Upper lobe of left lung (tissue), 6 donors: ENCODE measurements at regions not wholly inside any gene's neighbourhood (a gene's known extent, or its start where the extent isn't known, plus 50 kb on each side); places are given as distances from the start of the nearest gene placed in this dataset.
"Not testable (repeated sequence)": the region's sequence is repeated elsewhere in the genome, so short reads cannot be mapped to it uniquely, and the experiment has no call there.

Experiments
- ATAC-seq, 2 donors: fragments of 200-7000 bp; cut with Tn5 transposase; one replicate each; pipeline ENCODE4 v1.9.1; 2022; ENCODE audit warnings: mild to moderate bottlenecking in 2 of 2, moderate library complexity in 2 of 2; ENCODE audit not compliant: low FRiP score in 2 of 2
- DNase-seq, 2 donors: peaks; one replicate each; pipeline ENCODE4 v3.0.0-alpha.2; 2019 to 2020
- H3K27ac ChIP-seq, 4 donors: fragments of 200-600 bp; sonication (generic); one replicate each; pipeline ENCODE4 v1.5.1; 2016 to 2019
- H3K27me3 ChIP-seq, 4 donors: fragments of 200-600 bp; sonication (generic); one replicate each; pipeline ENCODE4 v1.5.1; 2017 to 2019
- H3K36me3 ChIP-seq, 4 donors: fragments of 200-600 bp; sonication (generic); one replicate each; pipeline ENCODE4 v1.5.1; 2016 to 2019
- H3K4me1 ChIP-seq, 4 donors: fragments of 200-600 bp; sonication (generic); one replicate each; pipeline ENCODE4 v1.5.1; 2018 to 2019
- H3K4me3 ChIP-seq, 4 donors: fragments of 200-600 bp; sonication (generic); one replicate each; pipeline ENCODE4 v1.5.1; 2017 to 2019; ENCODE audit warnings: mild to moderate bottlenecking in 2 of 4, moderate library complexity in 1 of 4
- H3K9me3 ChIP-seq, 4 donors: fragments of 200-600 bp; sonication (generic); one replicate each; pipeline ENCODE4 v1.5.1; 2018 to 2019
- CTCF ChIP-seq, 6 experiments: fragments of 450-650 bp in 4 of 6; fragments of 200-600 bp in 2 of 6; sonication (generic) in 2 of 6; IDR thresholded peaks; one replicate each; pipeline ENCODE4 v1.5.1; 2016 to 2019; ENCODE audit warnings: antibody characterized with exemption in 6 of 6
- EP300 ChIP-seq, 4 donors: sonication (generic); formaldehyde crosslinking; IDR thresholded peaks; one replicate each; pipeline ENCODE4 v1.5.1; 2017; ENCODE audit warnings: antibody characterized with exemption in 4 of 4, control low read depth in 2 of 4
- POLR2A ChIP-seq, 4 donors: fragments of 450-650 bp; IDR thresholded peaks; one replicate each; pipeline ENCODE4 v1.5.1; 2016 to 2017; ENCODE audit warnings: antibody characterized with exemption in 4 of 4, mild to moderate bottlenecking in 2 of 4
- POLR2AphosphoS5 ChIP-seq, 2 donors: sonication (generic); formaldehyde crosslinking; IDR thresholded peaks; one replicate each; pipeline ENCODE4 v1.5.1; 2017; ENCODE audit warnings: antibody characterized with exemption in 2 of 2
- WGBS, 2 donors: methylation state at CpG; one replicate each; pipeline ENCODE4 v1.1.5; 2017 to 2018; 5-methylcytosine and 5-hydroxymethylcytosine counted together
- donor health status: DM: no; HTN: no; CAD: no; lungs with moderate emphysema.
- donor health status: DM: no; HTN: yes; CAD: no; lungs with severe emphysema.

DNA sequence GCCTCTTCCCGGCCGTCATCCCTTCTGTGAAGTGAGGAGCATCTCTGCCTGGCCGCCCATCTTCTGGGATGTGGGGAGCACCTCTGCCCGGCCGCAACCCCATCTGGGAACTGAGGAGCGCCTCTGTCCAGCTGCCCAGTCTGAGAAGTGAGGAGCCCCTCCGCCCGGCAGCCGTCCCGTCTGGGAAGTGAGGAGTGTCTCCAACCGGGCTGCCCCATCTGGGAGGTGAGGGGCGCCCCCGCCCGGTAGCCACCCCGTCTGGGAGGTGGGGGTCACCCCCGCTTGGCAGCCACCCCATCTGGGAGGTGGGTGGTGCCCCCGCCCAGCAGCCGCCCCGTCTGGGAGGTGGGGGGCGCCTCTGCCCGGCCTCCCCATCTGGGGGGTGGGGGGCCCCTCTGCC lies 142.3 kb downstream of the LAS1L start:
- Histone ChIP-seq H3K9me3 (peaks cover 0 to 29% (median 0%) of the 10 kb centered on the region in 4 donors), H3K27me3 (no peaks in the 10 kb centered on the region), H3K4me1 (no peaks in the 10 kb centered on the region), H3K27ac (no peak overlapping the region), H3K4me3 (no peak overlapping the region), H3K36me3 (no peaks in the 10 kb centered on the region)
- ATAC-seq (no peak), DNase-seq (peak in 1 of 2 donors; percentile 30)
- no peak for TF ChIP-seq EP300 (IDR thresholded peaks at IDR 0.05)
- no peak for TF ChIP-seq POLR2A (IDR thresholded peaks at IDR 0.05)
- no peak for TF ChIP-seq CTCF (IDR thresholded peaks at IDR 0.05)
- TF ChIP-seq POLR2AphosphoS5 (IDR thresholded peaks at IDR 0.05) = no peak
- WGBS, 2 donors = 99% methylated on average over 13 of the region's 21 CpGs; no CpG with 5 or more reads in 1 of the 2 donors

DNA sequence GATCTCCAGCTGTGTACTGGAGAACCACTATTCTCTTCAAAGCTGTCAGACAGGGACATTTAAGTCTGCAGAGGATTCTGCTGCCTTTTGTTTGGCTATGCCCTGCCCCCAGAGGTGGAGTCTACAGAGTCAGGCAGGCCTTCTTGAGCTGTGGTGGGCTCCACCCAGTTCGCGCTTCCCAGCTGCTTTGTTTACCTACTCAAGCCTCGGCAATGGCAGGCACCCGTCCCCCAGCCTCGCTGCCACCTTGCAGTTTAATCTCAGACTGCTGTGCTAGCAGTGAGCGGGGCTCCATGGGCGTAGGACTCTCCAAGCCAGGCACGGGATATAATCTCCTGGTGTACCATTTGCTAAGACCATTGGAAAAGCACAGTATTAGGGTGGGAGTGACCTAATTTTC lies 145.5 kb downstream of the LAS1L start:
- DNase-seq, H3K4me1 ChIP-seq, H3K4me3 ChIP-seq, H3K36me3 ChIP-seq, H3K27ac ChIP-seq, H3K27me3 ChIP-seq, ATAC-seq: not testable (repeated sequence)
- WGBS, 2 donors = 91 to 94% methylated on average over 3 to 8 of the region's 8 CpGs
- peaks cover 0 to 35% (median 3%) of the 10 kb centered on the region in 4 donors for H3K9me3 ChIP-seq
